Hepatocyte (in vitro differentiated cells): ENCODE measurements at regions not wholly inside any gene's neighbourhood (a gene's known extent, or its start where the extent isn't known, plus 50 kb on each side); places are given as distances from the start of the nearest gene placed in this dataset.
"Not testable (repeated sequence)": the region's sequence is repeated elsewhere in the genome, so short reads cannot be mapped to it uniquely, and the experiment has no call there.

ENCODE experiments used
- DNase-seq: peaks from one replicate; pipeline ENCODE4 v3.0.0-alpha.2; 2016; ENCODE audit warnings: low spot score
- H2AFZ ChIP-seq: fragments of 200-600 bp; sonication (generic); 2 replicates; pipeline ENCODE4 v1.6.0; 2016; ENCODE audit warnings: antibody characterized with exemption, mild to moderate bottlenecking
- H3K27ac ChIP-seq: fragments of 200-600 bp; sonication (generic); 2 replicates; pipeline ENCODE4 v1.5.1; 2016; ENCODE audit warnings: mild to moderate bottlenecking
- H3K27me3 ChIP-seq: fragments of 200-600 bp; sonication (generic); 2 replicates; pipeline ENCODE4 v1.6.1; 2016
- H3K36me3 ChIP-seq: fragments of 200-600 bp; sonication (generic); replicated peaks from 2 replicates; pipeline ENCODE4 v1.5.1; 2016; ENCODE audit warnings: low read depth; ENCODE audit not compliant: insufficient read depth
- H3K4me1 ChIP-seq: fragments of 200-600 bp; sonication (generic); 2 replicates; pipeline ENCODE4 v1.5.1; 2016; ENCODE audit warnings: mild to moderate bottlenecking, moderate library complexity; ENCODE audit not compliant: insufficient read depth
- H3K4me2 ChIP-seq: fragments of 200-600 bp; sonication (generic); 2 replicates; pipeline ENCODE4 v1.6.0; 2016
- H3K4me3 ChIP-seq: fragments of 200-600 bp; sonication (generic); 2 replicates; pipeline ENCODE4 v1.5.1; 2016; ENCODE audit warnings: mild to moderate bottlenecking
- H3K79me2 ChIP-seq: fragments of 200-600 bp; sonication (generic); 2 replicates; pipeline ENCODE4 v1.6.0; 2017; ENCODE audit warnings: mild to moderate bottlenecking
- H3K9me2 ChIP-seq: fragments of 200-600 bp; sonication (generic); replicated peaks from 2 replicates; pipeline ENCODE4 v1.6.0; 2017; ENCODE audit warnings: mild to moderate bottlenecking; ENCODE audit not compliant: insufficient read depth
- H3K9me3 ChIP-seq: fragments of 200-600 bp; sonication (generic); 2 replicates; pipeline ENCODE4 v1.5.1; 2016; ENCODE audit warnings: low read depth, mild to moderate bottlenecking
- H4K20me1 ChIP-seq: fragments of 200-600 bp; sonication (generic); 2 replicates; pipeline ENCODE4 v1.6.0; 2016; ENCODE audit warnings: mild to moderate bottlenecking; ENCODE audit not compliant: insufficient read depth, poor library complexity, severe bottlenecking
- CTCF ChIP-seq: fragments of 200-600 bp; sonication (generic); IDR thresholded peaks from 2 replicates; pipeline ENCODE4 v1.5.1; 2016; ENCODE audit warnings: antibody characterized with exemption, mild to moderate bottlenecking; ENCODE audit not compliant: poor library complexity
- EZH2 ChIP-seq: fragments of 200-600 bp; sonication (generic); IDR thresholded peaks from 2 replicates; pipeline ENCODE4 v1.6.1; 2016; ENCODE audit warnings: antibody characterized with exemption, mild to moderate bottlenecking, borderline replicate concordance
- EZH2phosphoT487 ChIP-seq: fragments of 200-600 bp; sonication (generic); IDR thresholded peaks from one replicate; pipeline ENCODE4 v1.6.1; 2018; ENCODE audit warnings: antibody characterized with exemption, mild to moderate bottlenecking, low read depth, moderate library complexity; ENCODE audit not compliant: unreplicated experiment, severe bottlenecking
- WGBS: methylation state at CpG from one replicate; pipeline ENCODE4 v1.1.6; 2016; ENCODE audit warnings: low lambda C conversion rate; ENCODE audit errors: missing lambda C conversion rate; 5-methylcytosine and 5-hydroxymethylcytosine counted together

- H3K79me2 ChIP-seq, result no peaks in the 10 kb centered on the region
- no peaks in the 10 kb centered on the region for H3K9me2 ChIP-seq
- H3K4me3 ChIP-seq, result no peak overlapping the region
- H2AFZ ChIP-seq, result no peak overlapping the region
- H3K27ac ChIP-seq, result no peak overlapping the region
- no peaks in the 10 kb centered on the region for H3K4me1 ChIP-seq
- no peaks in the 10 kb centered on the region for H3K36me3 ChIP-seq
- no peak overlapping the region for H3K4me2 ChIP-seq
- H3K27me3 ChIP-seq, result no peaks in the 10 kb centered on the region
- no peaks in the 10 kb centered on the region for H4K20me1 ChIP-seq
- no peak for DNase-seq
- no peaks in the 10 kb centered on the region for H3K9me3 ChIP-seq
- TF ChIP-seq CTCF (no peak), EZH2phosphoT487 (no peak), EZH2 (no peak)
- WGBS, result 87% methylated on average over 33 of the region's 33 CpGs
These were observed 2336.1 kb downstream of the TP53TG3F start for GRCh38 chr16:35795361-35796029.

GRCh38 chr16:35797811-35798210, 2338.4 kb downstream of the TP53TG3F start:
- Histone ChIP-seq H3K27ac (no peak overlapping the region), H3K79me2 (no peaks in the 10 kb centered on the region), H3K4me3 (no peak overlapping the region), H3K9me3 (no peaks in the 10 kb centered on the region), H3K4me2 (no peak overlapping the region), H3K9me2 (no peaks in the 10 kb centered on the region), H3K36me3 (no peaks in the 10 kb centered on the region), H3K4me1 (no peaks in the 10 kb centered on the region), H2AFZ (no peak overlapping the region), H4K20me1 (no peaks in the 10 kb centered on the region), H3K27me3 (no peaks in the 10 kb centered on the region)
- TF ChIP-seq CTCF (no peak), EZH2phosphoT487 (no peak), EZH2 (no peak)
- DNase-seq, result no peak
- WGBS, result 62% methylated on average over 3 of the region's 3 CpGs

- no peak for TF ChIP-seq EZH2
- no peak for TF ChIP-seq CTCF
- no peak for TF ChIP-seq EZH2phosphoT487
- Histone ChIP-seq H2AFZ (no peak overlapping the region), H4K20me1 (no peaks in the 10 kb centered on the region), H3K4me3 (no peak overlapping the region), H3K4me1 (no peaks in the 10 kb centered on the region), H3K4me2 (no peak overlapping the region), H3K36me3 (no peaks in the 10 kb centered on the region), H3K9me3 (no peaks in the 10 kb centered on the region), H3K79me2 (no peaks in the 10 kb centered on the region), H3K27me3 (no peaks in the 10 kb centered on the region), H3K27ac (no peak overlapping the region), H3K9me2 (no peaks in the 10 kb centered on the region)
- 65% methylated on average over 11 of the region's 11 CpGs for WGBS
- DNase-seq, result no peak
These were observed 2339.5 kb downstream of the TP53TG3F start for GRCh38 chr16:35798885-35799426.

- H4K20me1 ChIP-seq, H3K36me3 ChIP-seq, H3K27me3 ChIP-seq, DNase-seq, H3K27ac ChIP-seq, H3K4me3 ChIP-seq, H2AFZ ChIP-seq, H3K4me2 ChIP-seq, H3K9me3 ChIP-seq, H3K79me2 ChIP-seq, H3K9me2 ChIP-seq, H3K4me1 ChIP-seq: not testable (repeated sequence)
These were observed 2345.1 kb downstream of the TP53TG3F start for GRCh38 chr16:35804465-35804864.
